Iris pigment epithelial cell (primary cell): ENCODE measurements at regions not wholly inside any gene's neighbourhood (a gene's known extent, or its start where the extent isn't known, plus 50 kb on each side); places are given as distances from the start of the nearest gene placed in this dataset.
"Not testable (repeated sequence)": the region's sequence is repeated elsewhere in the genome, so short reads cannot be mapped to it uniquely, and the experiment has no call there.

ENCODE experiments used
- DNase-seq: peaks from one replicate; pipeline ENCODE4 v3.0.0-alpha.2; 2011; ENCODE audit warnings: low read depth

- DNase-seq: no peak
Observed at GRCh38 chr2:89797320-89798038, 1106.0 kb downstream of the RPIA start.

- DNase-seq: not testable (repeated sequence)
Observed at GRCh38 chr2:89801207-89801606, 1109.7 kb downstream of the RPIA start.

- DNase-seq: not testable (repeated sequence)
Observed at GRCh38 chr2:89806363-89806762, 1114.9 kb downstream of the RPIA start.

GRCh38 chr2:89811295-89811694, 1119.8 kb downstream of the RPIA start:
- DNase-seq: no peak

DNA sequence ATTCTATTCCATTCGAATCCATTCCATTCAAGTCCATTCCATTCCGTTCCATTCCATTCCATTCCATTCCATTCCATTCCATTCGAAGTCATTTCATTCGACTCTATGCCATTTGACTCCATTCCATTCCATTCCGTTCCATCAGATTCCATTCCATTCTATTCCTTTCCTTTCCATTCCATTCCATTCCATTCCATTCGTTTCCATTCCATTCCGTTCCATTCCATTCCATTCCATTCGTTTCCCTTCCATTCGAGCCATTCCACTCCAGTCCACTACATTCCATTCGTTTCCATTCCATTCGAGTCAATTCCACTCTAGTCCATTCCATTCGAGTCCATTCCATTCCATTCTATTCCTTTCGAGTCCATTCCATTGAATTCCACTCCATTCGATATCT, 1120.4 kb downstream of the RPIA start:
- not testable (repeated sequence) for DNase-seq

DNA sequence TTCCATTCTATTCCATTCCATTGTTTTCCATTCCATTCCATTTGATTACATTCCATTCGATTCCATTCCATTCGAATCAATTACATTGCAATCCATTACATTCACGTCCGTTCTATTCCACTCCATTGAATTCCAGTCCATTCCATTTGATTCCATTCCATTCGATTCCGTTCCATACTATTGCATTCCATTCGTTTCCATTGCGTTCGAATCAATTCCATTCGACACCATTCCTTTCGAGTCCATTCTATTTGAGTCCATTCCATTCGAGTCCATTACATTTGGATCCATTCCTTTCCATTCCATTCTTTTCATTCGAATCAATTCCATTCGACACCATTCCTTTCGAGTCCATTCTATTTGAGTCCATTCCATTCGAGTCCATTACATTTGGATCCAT, 1122.9 kb downstream of the RPIA start:
- not testable (repeated sequence) for DNase-seq

DNA sequence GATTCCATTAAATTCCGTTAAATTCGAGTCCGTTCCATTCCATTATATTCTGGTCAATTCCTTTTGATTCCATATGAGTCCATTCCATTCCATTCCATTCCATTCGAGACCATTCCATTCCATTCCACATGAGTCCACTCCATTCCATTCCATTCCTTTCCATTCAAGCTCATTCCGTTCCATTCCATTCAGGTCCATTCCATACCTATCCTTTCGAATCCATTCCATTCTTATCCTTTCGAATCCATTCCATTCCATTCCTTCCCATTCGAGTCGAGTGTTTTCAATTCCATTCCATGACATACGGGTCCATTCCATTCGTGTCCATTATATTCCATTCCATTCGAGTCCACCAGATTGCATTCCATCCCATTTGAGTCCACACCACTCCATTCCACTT, 1127.4 kb downstream of the RPIA start:
- no peak for DNase-seq

GRCh38 chr2:89819809-89820208, 1128.3 kb downstream of the RPIA start:
- DNase-seq: no peak

- DNase-seq: no peak
Observed at GRCh38 chr2:89820248-89820647, 1128.8 kb downstream of the RPIA start.

GRCh38 chr2:89821455-89821945, 1130.0 kb downstream of the RPIA start:
- DNase-seq: no peak

DNA sequence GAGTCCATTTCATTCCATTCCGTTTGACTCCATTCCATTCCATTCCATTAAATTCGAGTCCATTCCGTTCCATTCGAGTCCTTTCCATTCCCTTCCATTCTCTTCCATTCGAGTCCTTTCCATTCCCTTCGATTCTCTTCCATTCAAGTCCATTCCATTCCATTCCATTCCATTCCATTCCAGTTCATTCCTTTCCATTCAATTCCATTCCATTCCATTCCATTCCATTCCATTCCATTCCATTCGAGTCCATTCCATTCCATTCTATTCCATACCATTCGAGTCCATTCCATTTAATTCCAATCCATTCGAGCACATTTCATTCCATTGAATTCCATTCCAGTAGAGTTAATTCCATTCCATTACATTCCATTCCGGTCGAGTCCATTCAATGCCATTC, 1130.9 kb downstream of the RPIA start:
- not testable (repeated sequence) for DNase-seq

- no peak for DNase-seq
Observed at GRCh38 chr2:89823556-89823955, 1132.1 kb downstream of the RPIA start.

DNA sequence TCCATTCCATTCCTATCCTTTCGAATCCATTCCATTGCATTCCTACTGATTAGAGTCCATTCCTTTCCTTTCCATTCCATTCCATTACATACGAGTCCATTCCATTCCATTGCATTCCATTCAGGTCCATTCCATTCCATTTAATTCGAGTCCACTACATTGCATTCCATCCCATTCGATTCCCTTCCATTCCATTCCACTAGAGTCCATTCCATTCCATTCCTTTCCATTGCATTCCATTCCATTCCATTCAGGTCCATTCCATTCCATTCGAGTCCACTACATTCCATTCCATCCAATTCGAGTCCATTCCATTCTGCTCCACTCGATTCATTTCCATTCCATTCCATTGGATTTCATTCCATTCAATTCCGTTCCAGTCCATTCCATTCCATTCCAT, 1133.6 kb downstream of the RPIA start:
- DNase-seq: no peak

DNA sequence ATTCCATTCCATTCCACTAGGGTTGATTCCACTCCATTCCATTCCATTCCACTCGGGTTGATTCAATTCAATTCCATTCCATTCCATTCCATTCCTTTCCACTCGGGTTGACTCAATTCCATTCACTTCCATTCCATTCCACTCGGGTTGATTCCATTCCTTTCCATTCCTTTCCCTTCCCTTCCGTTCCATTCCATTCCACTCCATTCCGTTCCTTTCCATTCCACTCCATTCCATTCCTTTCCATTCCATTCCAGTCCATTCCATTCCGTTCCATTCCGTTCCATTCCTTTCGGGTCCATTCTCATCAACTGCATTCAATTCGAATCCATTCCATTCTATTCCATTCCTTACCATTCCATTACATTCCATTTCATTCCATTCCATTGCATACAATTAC, 1135.3 kb downstream of the RPIA start:
- not testable (repeated sequence) for DNase-seq

DNA sequence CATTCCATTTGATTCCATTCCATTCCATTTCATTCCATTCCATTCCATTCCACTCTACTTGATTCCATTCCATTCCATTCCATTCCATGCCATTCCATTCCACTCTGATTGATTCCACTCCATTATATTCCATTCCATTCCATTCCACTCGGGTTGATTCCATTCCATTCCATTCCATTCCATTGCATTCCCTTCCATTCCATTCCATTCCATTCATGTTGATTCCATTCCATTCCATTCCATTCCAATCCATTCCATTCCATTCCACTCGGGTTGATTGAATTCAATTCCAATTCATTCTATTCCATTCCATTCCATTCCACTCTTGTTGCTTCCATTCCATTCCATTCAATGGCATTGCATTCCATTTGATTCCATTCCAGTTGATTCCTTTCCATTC, 1136.4 kb downstream of the RPIA start:
- DNase-seq: not testable (repeated sequence)

DNA sequence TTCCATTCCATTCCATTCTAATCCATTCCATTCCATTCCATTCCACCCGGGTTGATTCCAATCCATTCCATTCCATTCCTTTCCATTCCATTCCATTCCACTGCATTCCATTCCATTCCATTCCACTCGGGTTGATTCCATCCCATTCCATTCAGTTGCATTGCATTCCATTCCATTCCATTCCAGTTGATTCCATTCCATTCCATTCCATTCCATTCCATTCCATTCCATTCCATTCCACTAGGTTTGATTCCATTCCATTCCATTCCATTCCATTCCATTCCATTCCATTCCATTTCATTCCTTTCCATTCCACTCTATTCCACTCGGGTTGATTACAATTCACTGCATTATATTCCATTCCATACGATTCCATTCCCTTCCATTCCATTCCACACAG, 1136.9 kb downstream of the RPIA start:
- not testable (repeated sequence) for DNase-seq

- peak; percentile 9 for DNase-seq
Observed at GRCh38 chr2:89828961-89829631, 1137.6 kb downstream of the RPIA start.

DNA sequence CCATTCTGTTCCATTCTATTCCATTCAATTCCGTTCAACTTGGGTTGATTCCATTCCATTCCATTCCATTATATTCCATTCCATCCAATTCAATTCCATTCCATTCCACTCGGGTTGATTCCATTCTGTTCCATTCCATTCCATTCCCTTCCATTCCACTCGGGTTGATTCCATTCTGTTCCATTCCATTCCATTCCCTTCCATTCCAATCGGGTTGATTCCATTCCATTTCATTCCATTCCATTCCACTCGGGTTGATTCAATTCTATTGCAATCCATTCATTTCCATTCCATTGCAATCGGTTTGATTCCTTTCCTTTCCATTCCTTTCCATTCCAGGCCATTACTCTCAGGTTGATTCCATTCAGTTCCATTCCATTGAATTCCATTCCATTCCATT, 1138.4 kb downstream of the RPIA start:
- no peak for DNase-seq

DNA sequence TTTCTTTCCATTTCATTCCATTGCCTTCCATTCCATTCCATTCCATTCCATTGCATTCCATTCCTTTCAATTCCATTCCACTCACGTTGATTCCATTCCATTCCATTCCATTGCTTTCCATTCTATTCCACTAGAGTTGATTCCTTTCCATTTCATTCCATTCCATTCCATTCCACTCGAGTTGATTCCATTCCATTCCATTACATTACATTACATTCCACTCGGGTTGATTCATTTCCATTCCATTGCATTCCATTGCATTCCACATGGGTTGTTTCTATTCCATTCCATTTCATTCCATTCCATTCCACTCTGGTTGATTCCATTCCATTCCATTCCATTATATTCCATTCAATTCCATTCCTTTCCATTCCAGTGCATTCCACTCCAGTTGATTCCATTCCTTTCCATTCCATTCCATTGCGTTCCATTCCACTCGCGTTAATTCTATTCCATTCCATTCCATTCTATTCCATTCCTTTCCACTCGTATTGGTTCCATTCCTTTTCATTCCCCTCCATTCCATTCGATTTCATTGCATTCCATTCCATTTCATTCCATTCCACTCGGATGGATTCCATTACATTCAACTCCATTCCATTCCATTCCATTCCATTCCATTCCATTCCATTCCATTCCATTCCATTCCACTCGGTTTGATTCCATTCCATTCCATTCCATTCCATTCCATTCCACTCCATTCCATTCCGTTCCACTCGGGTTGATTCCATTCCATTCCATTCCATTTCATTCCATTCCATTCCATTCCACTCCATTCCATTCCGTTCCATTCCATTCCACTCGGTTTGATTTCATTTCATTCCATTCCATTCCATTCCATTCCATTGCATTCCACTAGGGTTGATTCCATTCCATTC, 1139.1 kb downstream of the RPIA start:
- DNase-seq: not testable (repeated sequence)

DNA sequence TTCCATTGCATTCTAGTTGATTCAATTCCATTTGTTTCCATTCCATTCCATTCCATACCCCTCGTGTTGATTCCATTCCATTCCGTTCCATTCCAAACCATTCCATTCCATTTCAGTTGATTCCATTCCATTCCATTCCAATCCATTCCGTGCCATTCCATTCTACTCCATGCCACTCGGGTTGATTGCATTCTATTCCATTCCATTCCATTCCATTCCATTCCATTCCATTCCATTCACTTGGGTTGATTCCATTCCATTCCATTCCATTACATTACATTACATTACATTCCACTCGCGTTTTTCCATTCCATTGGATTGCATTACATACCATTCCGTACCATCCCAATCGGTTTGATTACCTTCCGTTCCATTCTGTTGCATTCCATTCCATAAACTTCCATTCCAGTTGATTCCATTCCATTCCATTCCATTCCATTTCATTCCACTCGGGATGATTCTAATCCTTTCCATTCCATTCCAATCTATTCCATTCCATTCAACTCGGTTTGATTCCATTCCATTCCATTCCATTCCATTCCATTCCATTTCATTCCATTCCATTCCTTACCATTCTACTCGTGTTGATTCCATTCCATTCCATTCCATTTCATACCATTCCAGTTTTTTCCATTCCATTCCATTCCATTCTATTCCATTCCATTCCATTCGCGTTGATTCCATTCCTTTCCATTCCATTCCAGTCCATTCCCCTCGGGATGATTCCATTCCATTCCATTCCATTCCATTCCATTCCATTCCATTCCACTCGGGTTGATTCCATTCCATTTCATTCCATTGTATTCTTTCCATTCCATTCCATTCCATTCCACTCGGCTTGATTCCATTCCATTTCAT, 1140.4 kb downstream of the RPIA start:
- DNase-seq: no peak

DNA sequence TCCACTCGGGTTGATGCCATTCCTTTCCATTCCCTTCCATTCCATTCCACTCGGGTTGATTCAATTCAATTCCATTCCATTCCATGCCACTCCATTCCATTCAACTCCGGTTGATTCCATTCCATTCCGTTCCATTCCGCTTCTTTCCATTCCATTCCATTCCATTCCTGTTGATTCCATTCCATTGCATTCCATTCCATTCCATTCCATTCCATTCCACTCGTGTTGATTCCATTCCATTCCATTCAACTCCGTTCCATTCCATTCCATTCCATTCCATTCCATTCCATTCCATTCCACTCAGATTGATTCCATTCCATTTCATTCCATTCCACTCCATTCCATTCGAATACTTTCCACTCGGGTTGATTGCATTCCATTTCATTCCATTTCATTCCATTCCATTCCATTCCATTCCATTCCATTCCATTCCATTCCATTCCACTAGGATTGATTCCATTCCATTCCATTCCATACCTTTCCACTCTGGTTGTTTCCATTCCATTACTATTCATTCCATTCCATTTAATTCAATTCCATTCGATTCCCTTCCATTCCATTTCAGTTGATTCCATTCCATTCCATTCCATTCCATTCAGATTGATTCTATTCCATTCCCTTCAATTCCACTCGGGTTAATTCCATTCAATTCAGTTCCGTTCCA, 1141.8 kb downstream of the RPIA start:
- DNase-seq: peak; percentile 30
